ENCODE measurements at regions not wholly inside any gene's neighbourhood (a gene's known extent, or its start where the extent isn't known, plus 50 kb on each side); places are given as distances from the start of the nearest gene placed in this dataset.

GRCh38 chr9:89975024-89975423, 370.2 kb downstream of the GADD45G start:
- Mint-ChIP-seq H3K4me3 (no peak overlapping the region), H3K27me3 (ENCODE audit: insufficient read depth, low read depth, poor library complexity) (no peaks in the 10 kb centered on the region), H3K9me3 (no peaks in the 10 kb centered on the region; the same call in 2 of the 3 replicates), H3K4me1 (peaks cover 6% of the 10 kb centered on the region; the same call in 1 of the 3 replicates), H3K27ac (no peak overlapping the region), H3K36me3 (ENCODE audit: low read depth) (no peaks in the 10 kb centered on the region)
- no peaks in the 10 kb centered on the region for H3K4me1 ChIP-seq (ENCODE audit: insufficient read depth)
- peaks cover 5% of the 10 kb centered on the region; the same call in 1 of the 2 replicates for H3K9me2 ChIP-seq (ENCODE audit: insufficient read depth)
- DNase-seq (ENCODE audit: low spot score) (no peak), ATAC-seq (no peak)
- no peaks in the 10 kb centered on the region for H3K79me2 ChIP-seq (replicated peaks; ENCODE audit: insufficient read depth)
- H3K4me3 ChIP-seq = no peak overlapping the region
- no peak overlapping the region for H2AFZ ChIP-seq
- H3F3A ChIP-seq (replicated peaks; ENCODE audit: low read depth) = no peaks in the 10 kb centered on the region
- no peaks in the 10 kb centered on the region for H4K20me1 ChIP-seq (replicated peaks; ENCODE audit: insufficient read depth)
- no peak overlapping the region for H3K27ac ChIP-seq (ENCODE audit: low read depth)
- TF ChIP-seq POLR2AphosphoS5 (IDR thresholded peaks at IDR 0.05; ENCODE audit: low read depth) (no peak), STAT1 (IDR thresholded peaks at IDR 0.05; ENCODE audit: unreplicated experiment) (no peak), CREB1 (CRISPR knock-in tag; IDR thresholded peaks at IDR 0.05; ENCODE audit: low read depth) (no peak), ZNF331 (CRISPR knock-in tag; IDR thresholded peaks at IDR 0.05; ENCODE audit: low read depth) (no peak), ETS1 (IDR thresholded peaks at IDR 0.05) (no peak), EZH2 (IDR thresholded peaks at IDR 0.05; ENCODE audit: low read depth, unreplicated experiment) (no peak), EZH2phosphoT487 (IDR thresholded peaks at IDR 0.05; ENCODE audit: unreplicated experiment) (no peak), ZNF462 (CRISPR knock-in tag; IDR thresholded peaks at IDR 0.05) (no peak), NANOG (IDR thresholded peaks at IDR 0.05; ENCODE audit: borderline replicate concordance) (no peak), ZNF114 (CRISPR knock-in tag; IDR thresholded peaks at IDR 0.05) (no peak), JUNB (IDR thresholded peaks at IDR 0.05; ENCODE audit: unreplicated experiment) (no peak), REST (IDR thresholded peaks at IDR 0.05; ENCODE audit: unreplicated experiment) (no peak), CTCF (conservative IDR thresholded peaks at IDR 0.05; ENCODE audit: low read depth in 2 of 2) (no peak)
- no peaks in the 10 kb centered on the region for H3K27me3 ChIP-seq (ENCODE audit: insufficient read depth)
- H3K36me3 ChIP-seq (ENCODE audit: insufficient read depth) = no peaks in the 10 kb centered on the region
- H3K4me2 ChIP-seq = no peak overlapping the region

Measured in GM23338 (cell line).